Panc1 (cell line): ENCODE measurements at regions not wholly inside any gene's neighbourhood (a gene's known extent, or its start where the extent isn't known, plus 50 kb on each side); places are given as distances from the start of the nearest gene placed in this dataset.
A peak's percentile ranks its signal among the peaks of the same experiment; 100 is the strongest.

Experiments
- ATAC-seq: fragments of 200-7000 bp; cut with Tn5 transposase; 2 replicates; pipeline ENCODE4 v1.9.1; 2020; ENCODE audit warnings: mild to moderate bottlenecking, moderate library complexity
- BruUV-seq: library from RNA; stranded (reverse); fragments of 400-500 nt; replicated peaks from 2 replicates; lab custom pipeline; 2021; lab: Mats Ljungman, UMichigan
- CTCF ChIA-PET: fragments of 300-600 bp; sonication (Branson Sonifier 250); formaldehyde crosslinking; loops from one replicate; lab custom pipeline; 2022; ENCODE audit warnings: antibody characterized with exemption; lab: Charles Lee
- POLR2A ChIA-PET: fragments of 300-600 bp; sonication (Branson Sonifier 250); formaldehyde crosslinking; loops from one replicate; lab custom pipeline; 2022; ENCODE audit warnings: antibody characterized with exemption; lab: Charles Lee
- DNase-seq: peaks from one replicate; pipeline ENCODE4 v3.0.0-alpha.2; 2010; ENCODE audit warnings: low read depth, low spot score
- H3K27ac ChIP-seq: 2 replicates; pipeline ENCODE4 v1.5.1; 2011; ENCODE audit warnings: mild to moderate bottlenecking, low read length, inconsistent platforms
- H3K27me3 ChIP-seq: fragments of 200-500 bp; sonication (Bioruptor generic); 2 replicates; pipeline ENCODE4 v1.6.0; 2014; ENCODE audit warnings: low read length, inconsistent platforms; ENCODE audit not compliant: control insufficient read depth, insufficient read depth
- H3K36me3 ChIP-seq: fragments of 200-500 bp; sonication (Bioruptor generic); 2 replicates; pipeline ENCODE4 v1.5.1; 2014; ENCODE audit warnings: inconsistent platforms, mild to moderate bottlenecking, low read length, moderate library complexity; ENCODE audit not compliant: control insufficient read depth, insufficient read depth
- H3K4me1 ChIP-seq: 2 replicates; pipeline ENCODE4 v1.5.1; 2011; ENCODE audit warnings: inconsistent platforms, mild to moderate bottlenecking, low read length, moderate library complexity; ENCODE audit not compliant: control insufficient read depth, insufficient read depth
- H3K4me3 ChIP-seq, 2 experiments: 2 replicates each; pipeline ENCODE4 v1.5.1; 2011 to 2012; ENCODE audit warnings: low read depth in 2 of 2, low read length in 2 of 2, mild to moderate bottlenecking in 2 of 2, inconsistent platforms in 1 of 2, moderate library complexity in 1 of 2
- H3K9me3 ChIP-seq: fragments of 200-500 bp; sonication (Bioruptor generic); 2 replicates; pipeline ENCODE4 v1.5.1; 2014; ENCODE audit warnings: low read depth, mild to moderate bottlenecking, inconsistent platforms, low read length, moderate library complexity; ENCODE audit not compliant: control insufficient read depth, insufficient read depth
- CTCF ChIP-seq: fragments of 450-650 bp; IDR thresholded peaks from 2 replicates; pipeline ENCODE4 v1.5.1; 2017; ENCODE audit warnings: mild to moderate bottlenecking
- POLR2AphosphoS5 ChIP-seq: IDR thresholded peaks from 2 replicates; pipeline ENCODE4 v1.6.1; 2012; ENCODE audit warnings: mild to moderate bottlenecking, low read depth, low read length, moderate library complexity
- REST ChIP-seq, 2 experiments: IDR thresholded peaks; 2 replicates each; pipeline ENCODE4 v1.6.1; 2011 to 2012; ENCODE audit warnings: low read depth in 2 of 2, control low read depth in 1 of 2, low read length in 1 of 2, mild to moderate bottlenecking in 1 of 2, moderate library complexity in 1 of 2; ENCODE audit not compliant: insufficient read depth in 1 of 2
- SIN3A ChIP-seq: IDR thresholded peaks from 2 replicates; pipeline ENCODE4 v1.6.1; 2012; ENCODE audit warnings: low read depth, mild to moderate bottlenecking, low read length, moderate library complexity, borderline replicate concordance; ENCODE audit not compliant: insufficient read depth
- TCF7L2 ChIP-seq: IDR thresholded peaks from 2 replicates; pipeline ENCODE4 v1.6.1; 2011; ENCODE audit warnings: mild to moderate bottlenecking, low read depth, low read length, inconsistent platforms
- in situ Hi-C: cut with HindIII; loops from 2 replicates; pipeline ENCODE4 v1.10.0; 2016; ENCODE audit warnings: low sequenced_read_pairs, low pct_unique_long_range_greater_than_20kb
- intact Hi-C: fragments of 100-400 bp; cut with micrococcal nuclease; formaldehyde crosslinking; loops from one replicate; pipeline ENCODE4 v1.10.0; 2022; ENCODE audit not compliant: unreplicated experiment

GRCh38 chr13:80139196-80139595 lies 201.7 kb downstream of the SPRY2 start:
- ATAC-seq: no peak
- Histone ChIP-seq H3K27me3 (no peaks in the 10 kb centered on the region), H3K4me3 (no peak overlapping the region), H3K36me3 (no peaks in the 10 kb centered on the region), H3K27ac (peak overlapping the region; percentile 54; the same call in 1 of the 2 replicates), H3K4me1 (peaks cover 23% of the 10 kb centered on the region), H3K9me3 (no peaks in the 10 kb centered on the region)
- CTCF ChIA-PET: no interaction called here
- POLR2A ChIA-PET: no interaction called here
- intact Hi-C loops: loop anchor here (10.0 kb wide), 2 partner anchors 114 to 196 kb away; no protein-coding TSS in a partner anchor
- BruUV-seq: no TSS peak
- no peak for TF ChIP-seq SIN3A
- TF ChIP-seq TCF7L2: no peak
- TF ChIP-seq REST (IDR thresholded peaks at IDR 0.05; ENCODE audit: insufficient read depth in 1 of 2, low read depth in 2 of 2, low read length in 1 of 2): no peak
- TF ChIP-seq CTCF: no peak
- TF ChIP-seq POLR2AphosphoS5: no peak
- DNase-seq: no peak
- in situ Hi-C loops: no loop called here

GRCh38 chr13:80137994-80138393 lies 202.9 kb downstream of the SPRY2 start:
- BruUV-seq: no TSS peak

More at GRCh38 chr13:80137994-80138393, 202.9 kb downstream of the SPRY2 start:
- intact Hi-C loops (loop anchor here (10.0 kb wide), 2 partner anchors 113 to 197 kb away; no protein-coding TSS in a partner anchor), in situ Hi-C loops (no loop called here)
- ChIA-PET POLR2A (no interaction called here), CTCF (no interaction called here)
- Histone ChIP-seq H3K9me3 (no peaks in the 10 kb centered on the region), H3K4me1 (peaks cover 34% of the 10 kb centered on the region), H3K4me3 (no peak overlapping the region), H3K36me3 (no peaks in the 10 kb centered on the region), H3K27me3 (no peaks in the 10 kb centered on the region), H3K27ac (peak overlapping the region; percentile 48; the same call in 1 of the 2 replicates)
- ATAC-seq: no peak
- no peak for TF ChIP-seq SIN3A
- no peak for TF ChIP-seq REST (IDR thresholded peaks at IDR 0.05; ENCODE audit: insufficient read depth in 1 of 2, low read depth in 2 of 2, low read length in 1 of 2)
- TF ChIP-seq TCF7L2: no peak
- no peak for TF ChIP-seq POLR2AphosphoS5
- no peak for TF ChIP-seq CTCF
- DNase-seq: no peak
